Gastrocnemius medialis (tissue), 4 donors: ENCODE measurements at regions not wholly inside any gene's neighbourhood (a gene's known extent, or its start where the extent isn't known, plus 50 kb on each side); places are given as distances from the start of the nearest gene placed in this dataset.

Experiments used
- CTCF ChIP-seq, 5 experiments: fragments of 450-650 bp in 3 of 5; fragments of 200-600 bp in 2 of 5; sonication (generic) in 2 of 5; IDR thresholded peaks in 4 of 5; conservative IDR thresholded peaks in 1 of 5; 1 replicate in 4 of 5; 2 replicates in 1 of 5; pipeline ENCODE4 v1.5.1; 2016 to 2019; ENCODE audit warnings: antibody characterized with exemption in 5 of 5, mild to moderate bottlenecking in 3 of 5, moderate library complexity in 3 of 5
- POLR2A ChIP-seq, 2 donors: fragments of 450-650 bp; IDR thresholded peaks; one replicate each; pipeline ENCODE4 v1.6.1; 2017; ENCODE audit warnings: antibody characterized with exemption in 2 of 2, mild to moderate bottlenecking in 2 of 2, moderate library complexity in 2 of 2

GRCh38 chr1:182146286-182146685 is 84.8 kb upstream of the ZNF648 start:
- no peak for TF ChIP-seq POLR2A (IDR thresholded peaks at IDR 0.05)
- TF ChIP-seq CTCF (IDR thresholded peaks at IDR 0.05 in 4 of 5, conservative IDR thresholded peaks at IDR 0.05 in 1 of 5), result no peak
